HEK293T (cell line): ENCODE measurements at regions not wholly inside any gene's neighbourhood (a gene's known extent, or its start where the extent isn't known, plus 50 kb on each side); places are given as distances from the start of the nearest gene placed in this dataset.

Source experiments
- CTCF ChIA-PET: fragments of 350-600 bp; formaldehyde crosslinking; extraction: SDS; loops from one replicate; lab custom pipeline; 2021; ENCODE audit warnings: antibody characterized with exemption, inconsistent platforms; lab: Yijun Ruan, JAX
- POLR2A ChIA-PET: fragments of 350-600 bp; formaldehyde crosslinking; extraction: SDS; loops from one replicate; lab custom pipeline; 2020; ENCODE audit warnings: antibody characterized with exemption, inconsistent platforms; lab: Yijun Ruan, JAX
- DNase-seq: peaks from one replicate; pipeline ENCODE4 v3.0.0; 2012; ENCODE audit warnings: mixed read lengths; ENCODE audit errors: extremely low spot score
- ARNT ChIP-seq: fragments of 450-650 bp; IDR thresholded peaks from 2 replicates; pipeline ENCODE4 v1.6.1; 2017; ENCODE audit warnings: mild to moderate bottlenecking
- BHLHE40 ChIP-seq: fragments of 450-650 bp; IDR thresholded peaks from 2 replicates; pipeline ENCODE4 v1.6.1; 2016; ENCODE audit warnings: mild to moderate bottlenecking, moderate library complexity, borderline replicate concordance
- CTBP1 ChIP-seq: fragments of 450-650 bp; IDR thresholded peaks from 2 replicates; pipeline ENCODE4 v1.6.1; 2016; ENCODE audit warnings: borderline replicate concordance
- ELF4 ChIP-seq: fragments of 450-650 bp; IDR thresholded peaks from 2 replicates; pipeline ENCODE4 v1.6.1; 2017; ENCODE audit warnings: antibody characterized with exemption
- FOXA1 ChIP-seq: fragments of 450-650 bp; IDR thresholded peaks from 2 replicates; pipeline ENCODE4 v1.6.1; 2016; ENCODE audit warnings: mild to moderate bottlenecking
- FOXK2 ChIP-seq: fragments of 450-650 bp; IDR thresholded peaks from 2 replicates; pipeline ENCODE4 v1.6.1; 2016; ENCODE audit warnings: mild to moderate bottlenecking
- FOXM1 ChIP-seq: fragments of 450-650 bp; IDR thresholded peaks from 2 replicates; pipeline ENCODE4 v1.6.1; 2017; ENCODE audit warnings: mild to moderate bottlenecking, borderline replicate concordance
- HDGF ChIP-seq: fragments of 450-650 bp; IDR thresholded peaks from 2 replicates; pipeline ENCODE4 v1.6.1; 2017; ENCODE audit warnings: antibody characterized with exemption, borderline replicate concordance
- L3MBTL2 ChIP-seq: fragments of 450-650 bp; conservative IDR thresholded peaks from 2 replicates; pipeline ENCODE4 v1.6.1; 2016; ENCODE audit warnings: mild to moderate bottlenecking
- LEF1 ChIP-seq: fragments of 450-650 bp; IDR thresholded peaks from 2 replicates; pipeline ENCODE4 v1.6.1; 2017; ENCODE audit warnings: mild to moderate bottlenecking, borderline replicate concordance
- NFRKB ChIP-seq: fragments of 450-650 bp; IDR thresholded peaks from 2 replicates; pipeline ENCODE4 v1.6.1; 2016; ENCODE audit warnings: mild to moderate bottlenecking, moderate library complexity
- SP1 ChIP-seq: fragments of 450-650 bp; IDR thresholded peaks from 2 replicates; pipeline ENCODE4 v1.6.1; 2017
- SUZ12 ChIP-seq: fragments of 450-650 bp; IDR thresholded peaks from 2 replicates; pipeline ENCODE4 v1.6.1; 2016; ENCODE audit warnings: mild to moderate bottlenecking
- TARDBP ChIP-seq: fragments of 450-650 bp; IDR thresholded peaks from 2 replicates; pipeline ENCODE4 v1.6.1; 2016
- ZNF384 ChIP-seq: fragments of 450-650 bp; IDR thresholded peaks from 2 replicates; pipeline ENCODE4 v1.6.1; 2016
- TF ChIP-seq, protein P1 (sequence below): fragments of 450-650 bp; IDR thresholded peaks from 2 replicates; pipeline ENCODE4 v1.6.1; 2016

DNA sequence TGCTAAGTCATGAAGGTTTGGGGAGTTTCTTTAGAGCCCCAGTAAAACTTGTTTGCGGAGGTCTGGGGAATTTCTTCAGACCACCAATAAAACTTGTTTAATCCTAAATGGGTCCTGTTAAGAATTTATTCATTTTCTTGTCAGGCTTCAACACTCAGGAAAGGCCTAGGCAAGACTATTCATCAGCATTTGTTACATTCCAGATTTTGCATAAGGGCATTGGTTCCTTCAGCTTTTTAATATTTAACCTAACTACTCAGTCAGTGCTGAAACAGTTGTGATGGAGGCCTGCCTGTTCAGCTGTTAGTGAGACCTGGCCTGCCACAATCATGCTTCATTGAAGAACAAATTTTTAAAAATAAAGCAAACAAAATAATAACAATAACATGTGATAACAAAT, 954.2 kb upstream of the SEMA6D start:
- no peak for TF ChIP-seq NFRKB
- no peak for TF ChIP-seq L3MBTL2
- no peak for TF ChIP-seq LEF1
- no peak for TF ChIP-seq ELF4
- no peak for TF ChIP-seq SUZ12
- no peak for TF ChIP-seq TARDBP
- TF ChIP-seq FOXA1 = no peak
- TF ChIP-seq ARNT = no peak
- no peak for TF ChIP-seq FOXK2
- TF ChIP-seq HDGF = no peak
- TF ChIP-seq CTBP1 = no peak
- CTCF ChIA-PET = no interaction called here
- POLR2A ChIA-PET = no interaction called here
- DNase-seq = no peak

DNA sequence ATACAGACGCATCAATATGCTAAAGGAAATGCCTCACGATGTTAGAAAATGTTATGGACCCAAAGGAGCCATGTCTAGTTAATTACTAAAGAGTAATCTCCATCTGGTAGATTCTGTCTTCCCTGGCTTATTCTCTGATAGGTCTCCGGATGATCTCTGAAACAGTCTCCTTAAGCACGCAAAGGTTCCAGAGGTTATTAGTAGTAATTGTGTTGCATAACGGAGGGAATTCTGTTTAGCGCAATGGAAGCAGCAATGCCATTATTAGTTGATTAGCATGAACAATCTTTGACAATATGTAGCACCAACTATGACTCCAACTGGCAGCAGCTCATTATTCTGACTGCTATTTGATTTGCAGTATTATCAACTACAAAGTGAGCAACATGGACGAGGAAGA, 952.5 kb upstream of the SEMA6D start:
- POLR2A ChIA-PET = no interaction called here

DNA sequence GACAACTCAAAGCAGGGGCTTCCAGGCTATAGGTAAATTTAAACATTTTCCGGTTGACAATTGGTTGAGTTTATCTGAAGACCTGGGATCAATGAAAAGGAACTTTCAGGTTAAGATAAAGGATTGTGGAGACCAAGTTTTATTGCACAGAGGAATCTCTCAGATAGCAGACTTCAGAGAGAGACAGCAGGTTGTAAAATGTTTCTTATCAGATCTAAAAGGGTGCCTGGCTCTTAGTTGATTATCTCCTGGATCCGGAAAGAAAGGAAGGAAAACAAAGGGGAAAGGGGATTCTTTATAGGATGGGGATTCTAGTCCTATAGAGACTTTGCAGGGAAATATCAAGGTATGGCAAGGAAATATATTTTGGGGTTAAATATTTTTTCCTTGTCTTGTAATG, 951.3 kb upstream of the SEMA6D start:
- POLR2A ChIA-PET = no interaction called here
- TF ChIP-seq ARNT = no peak
- CTCF ChIA-PET = no interaction called here
- DNase-seq = no peak

More for the DNA sequence above, 952.5 kb upstream of the SEMA6D start:
- CTCF ChIA-PET = no interaction called here
- no peak for TF ChIP-seq FOXK2
- TF ChIP-seq ZNF384 = no peak
- no peak for TF ChIP-seq SP1
- no peak for TF ChIP-seq CTBP1
- TF ChIP-seq, protein P1, sequence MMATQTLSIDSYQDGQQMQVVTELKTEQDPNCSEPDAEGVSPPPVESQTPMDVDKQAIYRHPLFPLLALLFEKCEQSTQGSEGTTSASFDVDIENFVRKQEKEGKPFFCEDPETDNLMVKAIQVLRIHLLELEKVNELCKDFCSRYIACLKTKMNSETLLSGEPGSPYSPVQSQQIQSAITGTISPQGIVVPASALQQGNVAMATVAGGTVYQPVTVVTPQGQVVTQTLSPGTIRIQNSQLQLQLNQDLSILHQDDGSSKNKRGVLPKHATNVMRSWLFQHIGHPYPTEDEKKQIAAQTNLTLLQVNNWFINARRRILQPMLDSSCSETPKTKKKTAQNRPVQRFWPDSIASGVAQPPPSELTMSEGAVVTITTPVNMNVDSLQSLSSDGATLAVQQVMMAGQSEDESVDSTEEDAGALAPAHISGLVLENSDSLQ = no peak
- no peak for TF ChIP-seq SUZ12
- no peak for TF ChIP-seq ARNT
- TF ChIP-seq LEF1 = no peak
- TF ChIP-seq FOXM1 = no peak
- TF ChIP-seq BHLHE40 = no peak
- no peak for TF ChIP-seq FOXA1
- DNase-seq = no peak

DNA sequence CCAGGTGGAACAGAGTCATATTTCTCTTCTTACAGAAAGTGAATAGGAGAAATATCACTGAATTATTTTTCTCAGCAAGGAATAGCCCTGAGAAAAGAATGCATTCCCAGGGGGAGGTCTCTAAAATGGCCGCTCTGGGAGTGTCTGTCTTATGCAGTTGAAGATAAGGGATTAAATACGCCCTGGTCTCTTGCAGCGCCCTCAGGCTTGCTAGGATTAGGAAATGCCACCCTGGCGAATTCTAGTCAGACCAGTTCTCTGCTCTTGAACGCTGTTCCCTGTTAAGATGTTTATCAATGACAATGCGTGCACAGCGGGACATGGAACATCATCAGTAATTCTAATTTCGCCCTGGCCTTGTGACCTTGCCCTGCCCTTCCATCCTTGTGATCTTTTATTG, 949.0 kb upstream of the SEMA6D start:
- DNase-seq = no peak
- ChIA-PET POLR2A (no interaction called here), CTCF (no interaction called here)
- TF ChIP-seq ARNT (no peak), LEF1 (no peak), SP1 (no peak), FOXA1 (no peak), ELF4 (no peak), CTBP1 (no peak), HDGF (no peak), FOXM1 (no peak), BHLHE40 (no peak)
- TF ChIP-seq, protein P1 = no peak

DNA sequence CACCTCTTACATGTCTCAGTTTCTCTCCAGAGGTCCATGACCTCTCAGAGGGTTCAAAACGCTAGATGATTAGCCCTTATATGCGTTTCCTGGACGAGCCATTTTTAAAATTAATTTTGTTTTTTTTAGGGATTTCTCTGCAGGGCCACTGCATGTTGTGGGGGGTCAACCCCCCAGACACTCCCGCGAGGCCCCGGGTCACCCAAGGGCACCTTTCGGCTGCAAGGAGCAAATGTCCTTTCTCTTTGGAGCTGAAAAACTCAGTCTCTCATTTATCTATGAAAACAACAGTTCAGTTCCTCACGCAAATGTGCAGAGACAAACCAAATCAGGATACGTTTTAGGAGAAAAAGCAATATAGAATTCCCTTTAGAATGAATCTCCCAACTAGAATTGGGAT, 944.3 kb upstream of the SEMA6D start:
- DNase-seq = no peak
- ChIA-PET POLR2A (no interaction called here), CTCF (no interaction called here)
- TF ChIP-seq FOXM1 (no peak), NFRKB (no peak), LEF1 (no peak), BHLHE40 (no peak), L3MBTL2 (no peak), ELF4 (no peak)
- TF ChIP-seq, protein P1 = no peak

DNA sequence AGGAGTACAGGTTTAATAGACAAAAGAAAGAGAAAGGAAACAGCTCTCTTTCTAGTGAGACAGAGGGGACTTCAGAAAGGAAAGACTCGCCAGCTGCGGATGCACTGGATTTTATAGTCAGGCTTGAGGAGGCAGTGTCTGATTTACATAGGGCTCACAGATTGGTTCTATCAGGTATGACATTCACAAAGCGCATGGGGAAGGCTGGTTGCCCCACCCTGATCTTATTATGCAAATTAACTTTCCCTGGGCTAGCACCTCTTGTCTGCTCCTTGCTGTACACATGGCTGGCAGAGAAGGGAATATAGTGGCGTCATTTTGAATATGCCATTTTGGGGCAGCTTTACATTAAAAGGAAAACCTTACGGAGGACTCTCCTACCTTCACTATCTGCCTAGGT, 938.4 kb upstream of the SEMA6D start:
- no peak for DNase-seq
- POLR2A ChIA-PET = no interaction called here
- CTCF ChIA-PET = no interaction called here
- no peak for TF ChIP-seq CTBP1
- TF ChIP-seq FOXK2 = no peak
- no peak for TF ChIP-seq TARDBP
- no peak for TF ChIP-seq FOXA1
- no peak for TF ChIP-seq HDGF
- no peak for TF ChIP-seq ELF4
- TF ChIP-seq ZNF384 = no peak
- no peak for TF ChIP-seq BHLHE40
- TF ChIP-seq, protein P1 = no peak

DNA sequence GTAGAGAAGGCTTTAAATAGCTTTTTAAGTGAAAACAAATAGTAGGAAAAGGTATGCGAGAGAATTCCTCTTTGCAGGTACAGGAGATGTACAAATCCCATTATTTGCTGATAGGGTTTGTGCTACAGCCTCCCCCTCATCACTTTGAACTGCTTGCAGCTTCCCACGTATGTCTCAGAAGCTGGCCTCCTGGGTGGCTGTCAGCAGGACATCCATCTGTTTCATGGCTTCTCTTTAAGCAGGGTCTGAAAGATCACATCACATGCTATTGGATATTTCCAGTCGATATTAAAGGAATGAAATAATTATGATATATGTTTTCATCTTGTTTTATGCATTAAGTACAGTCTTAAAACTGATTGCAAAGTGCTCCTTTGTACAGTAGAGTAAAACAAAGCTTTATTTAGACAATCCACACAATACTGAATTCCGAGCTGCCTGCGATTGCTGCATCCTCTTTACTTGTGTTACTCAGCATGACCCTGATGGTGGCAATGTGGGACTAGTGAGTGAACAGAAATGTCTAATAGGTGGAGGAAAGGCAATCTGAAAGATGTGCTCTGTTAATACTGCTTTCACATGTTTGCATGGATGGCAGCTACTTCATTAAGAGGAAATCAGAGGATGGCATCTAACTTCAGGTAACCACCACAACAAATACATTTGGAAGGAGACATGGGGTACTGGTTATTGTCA, 930.6 kb upstream of the SEMA6D start:
- TF ChIP-seq LEF1 = no peak
- no peak for TF ChIP-seq NFRKB
- no peak for TF ChIP-seq ZNF384
- TF ChIP-seq SP1 = no peak
- TF ChIP-seq SUZ12 = no peak
- TF ChIP-seq FOXK2 = no peak
- no peak for TF ChIP-seq FOXA1
- TF ChIP-seq, protein P1 = no peak
- no peak for TF ChIP-seq ARNT
- no peak for TF ChIP-seq BHLHE40
- no peak for TF ChIP-seq L3MBTL2
- ChIA-PET CTCF (no interaction called here), POLR2A (no interaction called here)
- DNase-seq = no peak
